GM12878 (cell line): ENCODE measurements at regions not wholly inside any gene's neighbourhood (a gene's known extent, or its start where the extent isn't known, plus 50 kb on each side); places are given as distances from the start of the nearest gene placed in this dataset.

Source experiments
- ATAC-seq: fragments of 200-7000 bp; cut with Tn5 transposase; 3 replicates; pipeline ENCODE4 v1.9.1; 2020; ENCODE audit warnings: mild to moderate bottlenecking, moderate library complexity
- BruUV-seq: library from RNA; stranded (reverse); fragments of 400-500 nt; replicated peaks from 2 replicates; lab custom pipeline; 2021; lab: Mats Ljungman, UMichigan
- CTCF ChIA-PET: fragments of 300-600 bp; sonication (Branson Sonifier 250); formaldehyde crosslinking; extraction: SDS; loops from one replicate; lab custom pipeline; 2021; ENCODE audit warnings: inconsistent platforms; lab: Yijun Ruan, JAX
- POLR2A ChIA-PET: fragments of 350-600 bp; formaldehyde crosslinking; extraction: SDS; loops from one replicate; lab custom pipeline; 2021; ENCODE audit warnings: inconsistent platforms; lab: Charles Lee
- RAD21 ChIA-PET: fragments of 300-600 bp; sonication (Branson Sonifier 250); formaldehyde crosslinking; loops from one replicate; lab custom pipeline; 2023; ENCODE audit warnings: antibody characterized with exemption; ENCODE audit not compliant: unreplicated experiment; lab: Charles Lee
- SMC1A ChIA-PET: fragments of 300-600 bp; sonication (Branson Sonifier 250); formaldehyde crosslinking; loops from one replicate; lab custom pipeline; 2023; ENCODE audit not compliant: unreplicated experiment, uncharacterized antibody; lab: Charles Lee
- DNase-seq: peaks from one replicate; pipeline ENCODE4 v3.0.0-alpha.2; 2011; ENCODE audit warnings: low read depth, low spot score
- FAIRE-seq: peaks from 3 replicates; lab custom pipeline; 2011; peaks lifted over from hg19 to GRCh38; lab: Jason Lieb, UNC
- H2AFZ ChIP-seq: 2 replicates; pipeline ENCODE4 v1.6.0; 2011; ENCODE audit warnings: low read depth, low read length, control low read depth; ENCODE audit not compliant: control insufficient read depth
- H3K27ac ChIP-seq: 2 replicates; pipeline ENCODE4 v1.5.1; 2011; ENCODE audit warnings: control low read depth; ENCODE audit not compliant: control insufficient read depth, insufficient read depth
- H3K27me3 ChIP-seq, 2 experiments: replicated peaks in 1 of 2; 2 replicates each; pipeline versions ENCODE4 v1.6.0 to v1.6.1; 2011; ENCODE audit warnings: low read length in 1 of 2; ENCODE audit not compliant: control insufficient read depth in 2 of 2, insufficient read depth in 2 of 2
- H3K36me3 ChIP-seq, 2 experiments: 2 replicates each; pipeline ENCODE4 v1.5.1; 2011; ENCODE audit warnings: low read length in 1 of 2; ENCODE audit not compliant: control insufficient read depth in 2 of 2, insufficient read depth in 2 of 2
- H3K4me1 ChIP-seq: 2 replicates; pipeline ENCODE4 v1.6.1; 2011; ENCODE audit warnings: mild to moderate bottlenecking, low read length, moderate library complexity, mixed read lengths; ENCODE audit not compliant: control insufficient read depth, insufficient read depth
- H3K4me2 ChIP-seq: 2 replicates; pipeline ENCODE4 v1.6.0; 2011; ENCODE audit warnings: control low read depth; ENCODE audit not compliant: control insufficient read depth, insufficient read depth
- H3K4me3 ChIP-seq: fragments of 200-600 bp; sonication (generic); 2 replicates; pipeline ENCODE4 v1.5.1; 2016
- H3K79me2 ChIP-seq: 2 replicates; pipeline ENCODE4 v1.6.0; 2011; ENCODE audit warnings: low read length; ENCODE audit not compliant: control insufficient read depth, insufficient read depth
- H3K9ac ChIP-seq: 2 replicates; pipeline ENCODE4 v1.8.0; 2011; ENCODE audit warnings: low read length, control low read depth, mixed read lengths; ENCODE audit not compliant: control insufficient read depth, insufficient read depth
- H3K9me3 ChIP-seq: replicated peaks from 3 replicates; pipeline ENCODE4 v1.5.1; 2011; ENCODE audit warnings: mild to moderate bottlenecking, low read length; ENCODE audit not compliant: control insufficient read depth, insufficient read depth
- H4K20me1 ChIP-seq: 2 replicates; pipeline ENCODE4 v1.6.0; 2011; ENCODE audit not compliant: control insufficient read depth, insufficient read depth
- ATF2 ChIP-seq: IDR thresholded peaks from 2 replicates; pipeline ENCODE4 v1.6.1; 2012; ENCODE audit warnings: low read length, inconsistent platforms
- ATF3 ChIP-seq: IDR thresholded peaks from 2 replicates; pipeline ENCODE4 v1.6.1; 2011; ENCODE audit warnings: low read depth, mild to moderate bottlenecking, low read length, moderate library complexity, borderline replicate concordance; ENCODE audit errors: extremely low read depth
- CBFB ChIP-seq: IDR thresholded peaks from 2 replicates; pipeline ENCODE4 v1.6.1; 2016; ENCODE audit warnings: antibody characterized with exemption, low read depth
- CREM ChIP-seq: IDR thresholded peaks from 2 replicates; pipeline ENCODE4 v1.6.1; 2014; ENCODE audit warnings: antibody characterized with exemption, low read depth
- JUNB ChIP-seq: IDR thresholded peaks from 2 replicates; pipeline ENCODE4 v1.6.1; 2016; ENCODE audit warnings: antibody characterized with exemption, mild to moderate bottlenecking
- JUND ChIP-seq: IDR thresholded peaks from 2 replicates; pipeline ENCODE4 v1.6.1; 2012; ENCODE audit warnings: low read depth, mild to moderate bottlenecking, low read length, improper control_type of control experiment, moderate library complexity
- MLLT1 ChIP-seq: fragments of 450-650 bp; IDR thresholded peaks from 2 replicates; pipeline ENCODE4 v1.6.1; 2016; ENCODE audit warnings: mild to moderate bottlenecking
- MXI1 ChIP-seq: fragments of 150-350 bp; IDR thresholded peaks from 2 replicates; pipeline ENCODE4 v1.6.1; 2011; ENCODE audit warnings: low read depth, mild to moderate bottlenecking, inconsistent platforms, low read length, improper control_type of control experiment
- PKNOX1 ChIP-seq: fragments of 450-650 bp; IDR thresholded peaks from 2 replicates; pipeline ENCODE4 v1.6.1; 2016; ENCODE audit warnings: mild to moderate bottlenecking
- POU2F2 ChIP-seq: IDR thresholded peaks from 3 replicates; pipeline ENCODE4 v1.6.1; 2011; ENCODE audit warnings: low read depth, mild to moderate bottlenecking, low read length, borderline replicate concordance
- SPI1 ChIP-seq: IDR thresholded peaks from 2 replicates; pipeline ENCODE4 v1.6.1; 2011; ENCODE audit warnings: low read depth, mild to moderate bottlenecking, low read length, moderate library complexity, borderline replicate concordance; ENCODE audit not compliant: insufficient read depth
- SRF ChIP-seq, 2 experiments: IDR thresholded peaks; 2 replicates each; pipeline ENCODE4 v1.6.1; 2011; ENCODE audit warnings: low read depth in 2 of 2, low read length in 2 of 2, mild to moderate bottlenecking in 1 of 2, moderate library complexity in 1 of 2
- SUPT20H ChIP-seq: IDR thresholded peaks from 2 replicates; pipeline ENCODE4 v1.6.1; 2011; ENCODE audit warnings: low read depth, mild to moderate bottlenecking, low read length, moderate library complexity, borderline replicate concordance; ENCODE audit not compliant: control insufficient read depth
- TCF7 ChIP-seq: IDR thresholded peaks from 2 replicates; pipeline ENCODE4 v1.6.1; 2014; ENCODE audit warnings: antibody characterized with exemption, borderline replicate concordance
- USF1 ChIP-seq: IDR thresholded peaks from 2 replicates; pipeline ENCODE4 v1.6.1; 2011; ENCODE audit warnings: borderline replicate concordance, low read depth, mild to moderate bottlenecking, moderate library complexity, mixed read lengths, low read length; ENCODE audit not compliant: insufficient read depth; ENCODE audit errors: extremely low read length
- USF2 ChIP-seq: IDR thresholded peaks from 2 replicates; pipeline ENCODE4 v1.6.1; 2011; ENCODE audit warnings: low read depth, low read length, improper control_type of control experiment, borderline replicate concordance
- YY1 ChIP-seq: IDR thresholded peaks from 2 replicates; pipeline ENCODE4 v1.6.1; 2011; ENCODE audit warnings: low read depth, mild to moderate bottlenecking, low read length
- WGBS: methylation state at CpG from one replicate; pipeline ENCODE4 v1.1.6; 2016; ENCODE audit warnings: low lambda C conversion rate; ENCODE audit not compliant: insufficient replicate concordance, insufficient coverage; ENCODE audit errors: missing lambda C conversion rate; 5-methylcytosine and 5-hydroxymethylcytosine counted together
- in situ Hi-C: fragments of 300-500 bp; cut with MboI; formaldehyde crosslinking; loops from 9 replicates; pipeline ENCODE4 v1.14.3; 2018; ENCODE audit warnings: mixed read lengths
- intact Hi-C: fragments of 100-400 bp; cut with micrococcal nuclease; formaldehyde crosslinking; loops from one replicate; pipeline ENCODE4 v1.14.2; 2022; ENCODE audit not compliant: unreplicated experiment

GRCh38 chr16:80120899-80121521 lies 419.8 kb upstream of the DYNLRB2 start:
- ChIA-PET CTCF (interaction anchor here (1.2 kb wide), 1 partner anchor 41 kb away, joined by 3 read pairs; no protein-coding TSS in a partner anchor), POLR2A (no interaction called here), RAD21 (no interaction called here), SMC1A (no interaction called here)
- no peaks in the 10 kb centered on the region for H3K79me2 ChIP-seq
- no peaks in the 10 kb centered on the region for H3K4me1 ChIP-seq
- intact Hi-C loops (no loop called here), in situ Hi-C loops (no loop called here)
- H3K4me2 ChIP-seq: no peak overlapping the region
- H3K36me3 ChIP-seq: no peaks in the 10 kb centered on the region
- H2AFZ ChIP-seq: no peak overlapping the region
- no peaks in the 10 kb centered on the region for H3K27me3 ChIP-seq
- no TSS peak for BruUV-seq
- WGBS: 38% methylated on average over 3 of the region's 3 CpGs
- H3K4me3 ChIP-seq: no peak overlapping the region
- no peaks in the 10 kb centered on the region for H3K9me3 ChIP-seq
- no peak overlapping the region for H3K27ac ChIP-seq
- TF ChIP-seq JUNB (no peak), MLLT1 (no peak), PKNOX1 (no peak), USF1 (no peak), ATF3 (no peak), SPI1 (no peak), JUND (no peak), CREM (no peak), POU2F2 (no peak), TCF7 (no peak), ATF2 (no peak), YY1 (no peak), SRF (IDR thresholded peaks at IDR 0.05; ENCODE audit: low read depth in 2 of 2, low read length in 2 of 2) (no peak), MXI1 (no peak), SUPT20H (no peak), CBFB (no peak), USF2 (no peak)
- no peak for DNase-seq
- H4K20me1 ChIP-seq: no peaks in the 10 kb centered on the region
- H3K9ac ChIP-seq: no peak overlapping the region
- no peak for FAIRE-seq
- ATAC-seq: no peak
